GM18511 (cell line): ENCODE measurements at regions not wholly inside any gene's neighbourhood (a gene's known extent, or its start where the extent isn't known, plus 50 kb on each side); places are given as distances from the start of the nearest gene placed in this dataset.

Source experiments
- ATAC-seq: cut with Tn5 transposase; IDR thresholded peaks from one replicate; pipeline ENCODE4 v1.9.1; 2021; ENCODE audit warnings: mild to moderate bottlenecking, moderate library complexity; ENCODE audit not compliant: unreplicated experiment

- no peak for ATAC-seq
Measured at GRCh38 chr9:2351324-2351723, 270.3 kb upstream of the VLDLR start.

DNA sequence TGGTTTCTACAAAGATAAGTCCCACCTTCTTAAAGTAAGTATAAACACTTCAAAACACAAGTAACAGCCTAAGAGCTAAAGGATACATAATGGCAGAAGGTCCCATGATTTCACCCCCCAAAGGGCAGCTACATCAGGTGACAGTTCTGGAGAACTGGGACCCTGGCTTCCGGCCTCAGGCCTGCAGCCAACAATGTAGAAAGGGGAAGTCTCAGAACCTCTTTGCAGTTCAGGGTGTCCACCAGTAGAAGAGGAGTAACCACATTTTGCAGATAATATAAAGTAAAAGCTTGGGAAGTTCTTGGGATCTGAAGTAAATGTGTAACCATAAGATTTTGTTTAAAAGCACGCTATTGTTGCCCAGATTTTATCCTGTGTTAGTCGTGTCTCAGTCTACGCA lies 267.4 kb upstream of the VLDLR start:
- ATAC-seq: no peak

DNA sequence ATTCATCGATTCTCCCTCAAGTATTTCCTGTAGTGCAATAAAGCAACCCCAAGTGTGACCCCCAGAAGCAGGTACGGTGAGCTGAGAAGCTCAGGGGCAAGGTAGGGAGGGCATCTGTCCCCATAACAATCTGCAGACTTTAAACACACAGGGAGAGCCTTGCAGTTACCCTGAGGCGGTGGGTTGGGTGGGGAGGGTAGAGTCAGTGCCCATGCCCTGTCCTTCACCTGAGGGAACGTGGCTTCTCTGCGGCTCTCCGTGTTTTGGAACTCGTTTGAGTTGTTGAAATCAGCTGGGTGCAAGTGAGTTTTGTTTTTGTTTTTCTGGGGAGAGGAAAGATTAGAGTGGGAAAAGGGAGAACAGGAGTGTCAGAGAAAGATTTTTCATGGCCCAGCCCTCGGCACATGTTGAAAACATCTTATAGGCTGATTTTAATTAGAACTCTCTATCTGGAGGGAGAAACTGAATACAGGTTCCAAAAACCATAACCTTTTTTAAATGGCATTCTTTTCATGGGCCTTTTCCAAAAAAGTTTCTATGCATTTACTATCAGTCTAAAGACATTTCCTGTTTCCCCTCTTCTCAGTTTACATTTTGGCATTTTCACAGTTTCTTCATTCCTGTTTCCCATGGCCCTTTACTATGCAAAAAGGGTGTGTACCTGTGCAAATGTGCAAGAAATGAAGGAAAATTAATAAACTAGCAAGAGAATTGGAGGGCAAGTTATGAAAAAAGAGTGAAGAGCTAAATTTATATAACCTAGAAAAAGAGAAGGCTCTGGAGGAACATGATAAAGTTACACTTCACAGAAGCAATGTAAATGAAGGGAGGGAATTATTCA lies 266.5 kb upstream of the VLDLR start:
- ATAC-seq: no peak

DNA sequence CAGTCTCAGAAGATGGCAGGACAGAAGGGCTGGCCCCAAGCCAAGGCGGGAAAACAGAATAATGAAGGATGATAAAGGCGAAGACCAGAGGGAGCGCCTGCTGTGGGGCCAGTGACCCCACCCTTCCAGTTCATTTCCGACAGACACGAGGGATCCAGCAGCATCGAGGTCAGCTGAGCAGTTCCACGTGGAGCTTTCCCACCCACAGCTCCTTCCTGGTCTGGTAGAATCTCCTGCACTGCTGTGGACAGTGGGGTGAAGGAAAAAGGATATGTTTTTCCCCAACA lies 265.9 kb upstream of the VLDLR start:
- no peak for ATAC-seq

DNA sequence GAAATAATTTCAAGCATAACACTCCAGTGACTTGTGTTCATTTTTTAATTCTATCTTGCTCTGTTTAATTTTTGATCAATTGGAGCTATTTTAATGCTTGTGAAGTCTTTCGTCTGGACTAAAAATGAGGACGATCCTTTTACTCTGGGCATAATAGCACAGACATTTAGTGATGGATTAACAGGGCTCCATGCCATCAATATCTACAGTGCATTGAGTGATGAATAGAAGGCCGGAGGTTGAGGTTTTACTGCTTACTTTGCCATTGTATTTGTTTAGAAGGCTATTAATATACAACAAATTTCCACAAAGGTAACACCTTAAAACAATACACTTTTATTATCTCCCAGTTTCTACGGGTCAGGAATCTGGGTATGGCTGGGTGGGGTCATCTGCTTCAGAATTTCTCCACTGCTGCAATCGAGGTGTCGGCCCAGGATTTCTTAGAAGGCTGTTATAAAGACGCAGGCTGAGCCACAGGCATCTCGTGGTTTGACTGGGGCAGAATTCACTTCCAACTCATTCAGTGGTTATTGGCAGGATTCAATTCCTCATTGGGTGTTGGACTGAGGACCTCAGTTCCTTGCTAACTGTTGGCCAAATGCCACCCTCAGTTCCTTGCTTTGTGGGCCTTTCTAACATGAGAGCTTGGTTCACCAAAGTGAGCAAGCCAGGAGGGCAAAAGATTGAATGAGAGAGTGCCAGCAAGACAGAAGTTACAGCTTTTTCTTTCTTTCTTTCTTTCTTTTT lies 265.4 kb upstream of the VLDLR start:
- ATAC-seq: no peak

GRCh38 chr9:2359891-2360471 lies 261.6 kb upstream of the VLDLR start:
- no peak for ATAC-seq

GRCh38 chr9:2362150-2362549 lies 259.4 kb upstream of the VLDLR start:
- no peak for ATAC-seq

DNA sequence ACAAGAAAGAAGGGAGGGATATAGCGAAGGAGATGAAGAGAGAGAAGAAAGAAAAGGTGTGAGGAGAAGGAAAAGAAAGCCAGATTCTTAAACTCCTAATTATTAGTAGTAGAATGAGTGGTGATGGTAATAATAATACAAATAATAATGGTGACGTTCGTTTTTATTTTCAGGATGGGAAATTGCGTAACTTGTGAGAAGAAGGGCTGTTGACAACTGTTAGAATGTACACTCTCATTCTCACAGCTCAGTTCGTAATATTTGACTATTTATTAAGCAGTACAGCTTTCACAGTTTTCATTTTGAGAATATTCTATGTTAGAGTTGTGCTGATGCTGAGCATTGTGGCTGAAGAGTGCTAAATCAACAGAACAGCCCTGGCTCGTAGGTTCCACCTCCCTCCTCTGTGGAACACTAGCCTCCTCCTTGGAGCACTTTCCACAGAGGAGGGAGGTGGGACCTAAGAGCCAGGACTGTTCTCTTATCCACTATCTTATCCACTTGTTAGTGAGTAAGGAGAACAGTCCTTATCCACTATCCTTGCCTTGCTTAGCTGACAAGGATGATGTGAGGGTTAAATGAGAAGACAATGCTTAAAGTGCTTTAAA lies 258.3 kb upstream of the VLDLR start:
- no peak for ATAC-seq

DNA sequence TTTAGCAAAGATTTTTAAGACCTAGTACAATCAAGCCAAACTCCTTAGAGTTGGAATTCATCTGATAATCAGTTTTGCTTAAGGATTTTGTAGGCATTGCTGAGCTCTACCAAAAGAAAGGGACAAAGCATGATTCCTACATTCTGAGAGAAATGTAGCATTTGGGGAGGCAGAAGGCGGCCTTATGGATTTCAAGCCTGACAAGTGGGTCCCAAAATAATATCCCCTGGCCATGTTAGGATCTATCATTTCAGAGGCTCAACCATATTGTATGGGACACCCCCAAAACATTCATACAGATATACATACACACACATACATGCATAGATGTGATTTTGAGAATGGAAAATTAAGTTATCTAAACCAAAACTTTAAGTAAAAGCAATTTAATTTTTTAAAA lies 257.8 kb upstream of the VLDLR start:
- no peak for ATAC-seq

DNA sequence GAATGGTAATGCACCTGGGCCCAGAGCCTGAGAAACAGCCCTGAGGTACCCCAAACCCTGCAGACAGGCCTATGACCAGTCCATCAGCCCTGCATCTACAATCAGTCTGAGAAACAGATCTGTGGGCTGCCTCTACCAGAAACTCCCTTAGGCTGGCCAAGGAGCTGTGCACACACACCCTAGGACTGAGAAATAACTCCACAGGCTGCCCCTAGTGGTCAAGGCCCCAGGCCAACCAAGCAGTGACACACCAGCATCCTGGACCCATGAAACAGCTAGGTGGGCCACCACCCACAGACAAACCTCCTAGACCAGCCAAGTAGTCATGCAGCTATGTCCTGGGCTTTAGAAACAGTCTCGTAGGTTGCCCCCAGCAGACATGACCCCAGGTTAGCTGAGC lies 253.6 kb upstream of the VLDLR start:
- ATAC-seq: no peak

DNA sequence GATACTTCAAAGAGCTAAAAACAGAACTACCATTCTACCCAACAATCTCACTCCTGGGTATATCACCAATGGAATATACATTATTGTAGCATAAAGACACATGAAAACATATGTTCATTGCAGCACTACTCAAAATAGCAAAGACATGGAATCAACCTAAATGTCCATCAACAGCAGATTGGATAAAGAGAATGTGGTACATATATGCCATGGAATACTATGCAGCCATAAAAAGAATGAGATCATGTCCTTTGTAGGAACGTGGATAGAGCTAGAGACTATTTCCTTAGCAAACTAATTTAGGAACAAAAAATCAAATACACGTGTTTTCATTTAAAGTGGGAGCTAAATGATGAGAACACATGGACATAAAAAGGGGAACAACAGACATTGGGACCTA lies 247.9 kb upstream of the VLDLR start:
- ATAC-seq: no peak

DNA sequence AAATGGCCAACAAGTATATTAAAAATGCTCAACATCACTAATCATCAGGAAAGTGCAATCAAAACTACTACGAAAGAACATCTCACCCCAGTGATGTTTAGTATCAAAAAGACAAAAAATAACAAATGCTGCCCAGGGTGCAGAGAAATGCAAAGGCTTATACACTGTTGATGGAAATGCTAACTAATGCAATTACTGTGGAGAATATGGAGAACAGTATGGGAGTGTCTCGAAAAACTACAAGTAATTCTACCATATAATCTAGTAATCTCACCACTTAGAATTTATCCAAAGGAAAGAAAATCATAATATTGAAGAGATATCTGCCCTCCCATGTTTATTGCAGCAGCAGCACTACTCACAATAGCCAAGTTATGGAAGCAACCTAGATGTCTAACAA lies 246.5 kb upstream of the VLDLR start:
- no peak for ATAC-seq

DNA sequence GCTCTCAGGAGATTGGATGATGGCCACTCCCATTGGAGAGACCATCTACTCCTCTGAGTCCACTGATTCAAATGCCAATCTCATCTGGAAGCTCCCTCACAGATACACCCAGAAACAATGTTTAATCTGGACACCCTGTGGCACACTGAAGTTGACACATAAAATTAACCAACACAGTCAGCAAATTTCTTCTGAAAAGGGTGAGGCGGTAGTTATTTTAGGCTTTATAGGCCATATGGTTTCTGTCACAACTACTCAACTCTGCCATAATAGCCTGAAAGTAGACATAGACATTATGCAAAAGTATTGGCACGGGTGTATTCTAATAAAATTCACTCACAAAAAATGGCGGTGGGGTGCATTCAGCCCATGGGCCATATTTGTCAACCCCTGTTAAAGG lies 244.5 kb upstream of the VLDLR start:
- no peak for ATAC-seq

DNA sequence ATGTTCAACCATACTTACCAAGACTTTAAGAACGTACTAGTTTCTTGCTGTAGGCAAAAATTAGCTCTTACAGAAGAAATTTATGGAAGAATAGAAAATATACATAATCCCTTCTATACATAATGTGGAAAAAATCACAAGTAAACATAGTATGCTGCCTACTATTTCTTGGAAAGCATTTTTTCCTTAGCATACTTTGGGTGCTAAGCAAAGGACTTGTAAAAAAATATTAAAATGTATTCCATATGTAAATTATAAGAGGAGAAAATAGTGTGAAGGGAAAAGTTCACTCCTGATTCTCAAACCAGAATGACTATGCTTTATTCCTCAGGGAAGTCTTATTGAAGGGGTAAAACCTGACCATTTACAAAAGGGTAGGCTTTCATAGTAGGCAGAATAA lies 243.8 kb upstream of the VLDLR start:
- no peak for ATAC-seq

DNA sequence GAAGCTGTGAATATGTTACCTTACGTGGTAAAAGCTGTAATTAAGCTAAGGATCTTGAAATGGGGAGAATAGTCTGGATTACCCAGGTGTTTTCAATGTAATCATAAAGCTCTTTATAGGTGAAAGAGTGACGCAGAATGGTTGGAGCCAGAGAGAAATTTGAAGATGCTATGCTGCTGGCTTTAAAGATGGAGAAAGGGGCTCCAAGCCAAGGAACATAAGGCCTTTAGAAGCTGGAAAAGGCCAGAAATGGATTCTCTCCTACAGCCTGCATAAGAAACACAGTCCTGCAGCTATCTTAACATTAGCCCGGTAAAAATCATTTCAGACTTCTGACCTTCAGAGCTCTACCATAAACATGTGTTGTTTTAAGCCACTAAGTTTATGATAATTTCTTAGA lies 243.3 kb upstream of the VLDLR start:
- ATAC-seq: no peak

DNA sequence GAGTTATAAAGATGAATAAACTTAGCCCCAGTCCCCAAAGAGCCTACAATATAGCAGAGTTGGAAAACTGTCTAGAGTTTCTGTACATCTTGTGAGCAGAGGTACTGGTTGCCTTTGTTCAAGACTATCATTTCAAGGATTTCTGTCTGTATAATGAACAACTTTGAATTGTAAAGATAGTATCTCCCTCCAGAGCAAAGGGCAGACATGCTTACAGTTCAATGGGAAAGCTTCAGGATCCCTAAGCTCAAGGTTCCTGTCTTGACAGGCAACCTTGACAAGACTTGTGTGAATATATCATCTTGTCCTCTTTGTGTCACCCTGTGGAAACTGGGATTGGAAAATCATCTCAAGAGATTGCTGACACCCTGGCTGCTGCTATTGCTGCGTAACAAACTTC lies 242.8 kb upstream of the VLDLR start:
- no peak for ATAC-seq

DNA sequence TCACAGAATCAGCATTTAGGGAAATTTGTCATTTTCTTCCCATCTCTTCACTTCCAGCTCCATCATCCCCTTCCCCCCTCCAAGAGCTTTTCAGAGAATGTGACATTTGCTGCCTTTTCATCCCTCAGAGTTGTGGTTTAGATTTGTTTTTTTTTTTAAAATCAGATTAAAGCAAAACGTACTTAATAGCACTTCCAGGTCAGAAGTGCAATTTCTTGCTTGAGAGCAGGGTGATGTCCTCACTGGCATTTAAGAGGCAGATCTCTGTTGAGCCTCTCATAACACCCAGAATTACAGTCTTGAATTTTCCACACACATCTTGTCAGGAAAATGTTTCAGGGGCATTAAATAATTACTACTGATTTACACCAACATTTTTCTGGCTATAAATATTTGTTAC lies 236.8 kb upstream of the VLDLR start:
- ATAC-seq: no peak

DNA sequence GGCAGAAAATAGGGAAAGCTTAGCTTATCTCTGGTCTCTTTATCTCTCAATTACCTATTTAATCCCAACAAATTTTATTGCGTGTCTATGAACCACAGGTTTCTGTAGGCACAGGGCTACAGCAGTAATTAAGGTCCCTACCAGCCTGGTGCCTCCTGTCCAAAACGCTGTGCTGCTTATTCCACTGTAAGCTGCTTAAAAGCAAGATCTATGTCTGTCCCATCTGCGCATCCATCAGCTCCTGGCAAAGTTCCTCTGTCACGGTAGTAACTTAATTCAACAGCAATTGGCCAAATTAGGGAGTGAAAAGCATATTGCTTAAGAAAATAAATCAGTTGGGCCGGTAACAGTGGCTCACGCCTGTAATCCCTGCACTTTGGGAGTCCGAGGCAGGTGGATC lies 235.8 kb upstream of the VLDLR start:
- ATAC-seq: no peak

- no peak for ATAC-seq
Measured at GRCh38 chr9:2386566-2386965, 235.0 kb upstream of the VLDLR start.

DNA sequence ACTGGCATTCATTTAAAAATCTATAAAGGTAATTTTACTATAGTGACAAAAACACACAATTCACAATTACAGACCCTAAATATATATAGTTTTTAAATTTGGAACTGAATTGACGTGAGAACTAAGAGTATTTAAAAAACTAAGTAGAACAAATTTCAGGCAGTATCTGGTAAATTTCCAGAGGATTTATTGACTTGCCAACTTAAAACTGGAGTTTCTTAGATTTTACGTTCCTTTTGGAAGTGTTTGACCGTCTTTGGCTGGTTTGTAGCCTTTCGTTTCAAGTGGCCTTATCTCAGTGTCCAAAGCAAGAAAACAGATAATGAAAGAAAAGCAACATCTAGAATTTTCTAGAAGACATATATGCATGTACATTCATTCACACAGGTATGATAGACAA lies 234.4 kb upstream of the VLDLR start:
- no peak for ATAC-seq

DNA sequence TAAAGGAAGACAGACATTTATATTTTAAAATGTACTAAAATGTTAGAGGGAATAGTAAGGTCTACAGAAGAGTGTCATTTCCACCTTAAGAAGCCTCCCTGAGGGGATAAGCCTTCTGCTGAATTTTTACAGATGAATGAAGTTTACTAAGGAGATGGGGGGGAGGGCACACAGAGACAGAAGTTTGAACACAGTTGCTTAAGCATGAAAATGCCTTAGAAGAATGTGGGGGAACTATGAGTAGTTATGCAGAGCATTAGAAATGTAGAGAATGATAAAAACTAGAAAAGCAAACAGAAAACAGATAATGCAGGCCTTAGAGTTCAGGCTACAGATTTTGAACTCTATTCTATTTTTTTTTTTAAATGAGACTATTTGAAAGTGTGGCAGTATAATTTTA lies 232.2 kb upstream of the VLDLR start:
- no peak for ATAC-seq

- ATAC-seq: no peak
Measured at GRCh38 chr9:2390028-2390427, 231.6 kb upstream of the VLDLR start.
